AG10803 (cell line): ENCODE measurements at regions not wholly inside any gene's neighbourhood (a gene's known extent, or its start where the extent isn't known, plus 50 kb on each side); places are given as distances from the start of the nearest gene placed in this dataset.

Experiments used
- DNase-seq: peaks from one replicate; pipeline ENCODE4 v3.0.0; 2010; ENCODE audit warnings: low read depth
- H3K4me3 ChIP-seq: 2 replicates; pipeline ENCODE4 v1.5.1; 2011; ENCODE audit warnings: mild to moderate bottlenecking, low read length, control low read depth
- CTCF ChIP-seq: conservative IDR thresholded peaks from 2 replicates; pipeline ENCODE4 v1.5.1; 2011; ENCODE audit warnings: mild to moderate bottlenecking, low read length, control low read depth, inconsistent platforms

- TF ChIP-seq CTCF = no peak
- no peak for DNase-seq
- H3K4me3 ChIP-seq = no peak overlapping the region
Measured at GRCh38 chr1:37410815-37411214, 63.6 kb upstream of the ZC3H12A start.

DNA sequence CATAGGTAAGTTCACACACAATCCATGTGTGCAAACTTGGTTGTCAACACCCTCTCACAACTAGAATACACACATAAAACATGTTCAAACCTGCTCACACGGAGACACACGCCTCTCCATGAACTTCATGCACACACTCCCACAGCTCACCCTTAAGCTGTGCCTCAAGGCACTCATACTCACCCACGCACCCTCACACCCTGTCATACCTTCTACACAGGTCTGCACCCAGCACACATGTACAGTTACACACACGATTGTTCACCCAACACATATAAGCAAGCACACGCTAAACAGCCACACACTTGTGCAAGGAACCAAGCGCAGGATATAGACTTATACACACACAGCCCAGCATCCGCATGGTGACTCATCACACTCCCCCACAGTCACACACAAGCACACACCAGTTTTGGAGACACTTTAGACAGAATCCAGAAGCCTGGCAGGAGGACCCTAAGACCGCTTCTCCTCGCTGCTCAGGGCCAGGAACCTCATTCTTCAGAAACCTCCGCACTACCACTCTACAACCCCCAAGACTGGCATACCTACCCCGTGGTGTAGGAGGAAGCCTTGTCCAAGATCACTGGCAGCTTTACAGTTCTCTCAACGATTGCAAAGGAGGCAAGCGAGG lies 58.7 kb upstream of the ZC3H12A start:
- no peak for DNase-seq
- TF ChIP-seq CTCF = no peak
- H3K4me3 ChIP-seq = no peak overlapping the region

DNA sequence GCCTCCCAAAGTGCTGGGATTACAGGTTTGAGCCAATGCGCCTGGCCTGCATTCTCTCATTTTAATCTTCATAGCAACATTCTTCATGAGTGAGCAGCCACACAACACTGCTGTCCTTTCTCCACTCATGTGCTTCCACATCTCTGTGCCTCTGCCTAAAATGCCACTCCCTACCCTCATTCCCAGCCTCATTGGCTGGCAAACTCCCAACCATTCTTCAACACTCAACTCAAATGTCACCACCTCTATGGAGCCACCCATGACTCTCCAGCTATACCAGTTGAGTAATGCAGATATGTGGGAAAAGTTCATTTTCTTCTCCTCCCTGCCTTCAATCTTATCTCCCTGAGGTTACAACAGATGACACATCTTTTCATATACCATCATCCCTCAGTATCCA lies 53.9 kb upstream of the ZC3H12A start:
- DNase-seq = no peak
- no peak for TF ChIP-seq CTCF
- no peak overlapping the region for H3K4me3 ChIP-seq

DNA sequence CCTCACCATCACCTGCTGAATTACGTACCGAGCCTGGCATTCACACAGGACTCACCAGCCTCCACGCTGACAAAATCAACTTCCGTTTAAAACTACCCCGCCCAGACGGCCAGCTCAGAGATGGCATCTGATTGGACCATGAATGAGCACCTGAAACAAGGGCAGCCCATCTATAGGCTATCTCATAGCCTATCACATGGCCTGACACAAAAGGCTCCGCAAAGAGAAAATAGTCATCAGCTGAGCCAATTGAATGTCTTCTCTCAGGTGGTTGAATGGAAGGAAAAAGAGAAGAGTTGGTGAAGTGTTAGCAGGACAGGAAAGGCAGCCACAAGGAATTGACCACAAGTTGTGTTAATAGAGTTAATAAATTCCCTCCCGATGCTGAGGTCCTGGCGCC lies 50.6 kb upstream of the ZC3H12A start:
- TF ChIP-seq CTCF = no peak
- H3K4me3 ChIP-seq = no peak overlapping the region
- no peak for DNase-seq

DNA sequence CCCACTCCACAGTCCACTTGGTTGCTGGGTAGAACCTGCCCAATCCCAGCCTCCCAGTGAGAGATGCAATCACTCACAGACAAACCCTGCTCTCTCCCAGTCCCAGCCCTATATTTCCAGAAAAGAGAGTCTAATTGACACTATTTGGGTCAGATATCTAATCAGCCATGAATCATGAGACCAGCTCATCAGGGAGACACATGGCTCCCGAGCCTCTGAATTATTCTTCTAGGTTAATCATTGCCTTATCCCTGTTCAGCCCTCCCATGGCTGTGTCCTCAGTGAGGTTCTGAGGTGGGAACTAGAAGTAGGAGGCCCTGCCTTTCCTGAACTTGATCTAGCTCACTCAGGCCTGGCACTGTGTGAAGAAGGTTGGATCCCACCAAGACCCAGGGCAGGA lies 49.9 kb upstream of the ZC3H12A start:
- no peak for TF ChIP-seq CTCF
- H3K4me3 ChIP-seq = no peak overlapping the region
- DNase-seq = no peak
